ENCODE measurements at regions not wholly inside any gene's neighbourhood (a gene's known extent, or its start where the extent isn't known, plus 50 kb on each side); places are given as distances from the start of the nearest gene placed in this dataset.
A peak's percentile ranks its signal among the peaks of the same experiment; 100 is the strongest.
"Not testable (repeated sequence)": the region's sequence is repeated elsewhere in the genome, so short reads cannot be mapped to it uniquely, and the experiment has no call there.

GRCh38 chr6:21845439-21846140 lies 252.0 kb downstream of the SOX4 start:
- DNase-seq (ENCODE audit: low read depth): no peak

GRCh38 chr6:21846541-21847451 lies 253.2 kb downstream of the SOX4 start:
- peak; percentile 26 for DNase-seq (ENCODE audit: low read depth)

- DNase-seq (ENCODE audit: low read depth): no peak
Observed at GRCh38 chr6:21847711-21848480, 254.3 kb downstream of the SOX4 start.

GRCh38 chr6:21850691-21851090 lies 257.1 kb downstream of the SOX4 start:
- no peak for DNase-seq (ENCODE audit: low read depth)

GRCh38 chr6:21855811-21856455 lies 262.4 kb downstream of the SOX4 start:
- no peak for DNase-seq (ENCODE audit: low read depth)

- DNase-seq (ENCODE audit: low read depth): peak; percentile 48
Observed at GRCh38 chr6:21856456-21856825, 262.9 kb downstream of the SOX4 start.

GRCh38 chr6:21856844-21857243 lies 263.3 kb downstream of the SOX4 start:
- no peak for DNase-seq (ENCODE audit: low read depth)

GRCh38 chr6:21858076-21858475 lies 264.5 kb downstream of the SOX4 start:
- no peak for DNase-seq (ENCODE audit: low read depth)

- no peak for DNase-seq (ENCODE audit: low read depth)
Observed at GRCh38 chr6:21859193-21859735, 265.7 kb downstream of the SOX4 start.

GRCh38 chr6:21861942-21862341 lies 268.4 kb downstream of the SOX4 start:
- DNase-seq (ENCODE audit: low read depth): no peak

GRCh38 chr6:21864206-21864605 lies 270.7 kb downstream of the SOX4 start:
- DNase-seq (ENCODE audit: low read depth): no peak

- DNase-seq (ENCODE audit: low read depth): no peak
Observed at GRCh38 chr6:21868226-21868625, 274.7 kb downstream of the SOX4 start.

GRCh38 chr6:21869085-21869771 lies 275.7 kb downstream of the SOX4 start:
- DNase-seq (ENCODE audit: low read depth): no peak

- no peak for DNase-seq (ENCODE audit: low read depth)
Observed at GRCh38 chr6:21870076-21870730, 276.7 kb downstream of the SOX4 start.

GRCh38 chr6:21871831-21872230 lies 278.3 kb downstream of the SOX4 start:
- no peak for DNase-seq (ENCODE audit: low read depth)

GRCh38 chr6:21872749-21873148 lies 279.2 kb downstream of the SOX4 start:
- DNase-seq (ENCODE audit: low read depth): no peak

- peak; percentile 70 for DNase-seq (ENCODE audit: low read depth)
Observed at GRCh38 chr6:21873562-21873961, 280.0 kb downstream of the SOX4 start.

- no peak for DNase-seq (ENCODE audit: low read depth)
Observed at GRCh38 chr6:21874372-21874771, 280.8 kb downstream of the SOX4 start.

GRCh38 chr6:21877037-21877436 lies 283.5 kb downstream of the SOX4 start:
- not testable (repeated sequence) for DNase-seq (ENCODE audit: low read depth)

GRCh38 chr6:21880249-21880648 lies 286.7 kb downstream of the SOX4 start:
- not testable (repeated sequence) for DNase-seq (ENCODE audit: low read depth)

Measured in HT1080 (cell line).